ENCODE measurements at regions not wholly inside any gene's neighbourhood (a gene's known extent, or its start where the extent isn't known, plus 50 kb on each side); places are given as distances from the start of the nearest gene placed in this dataset.

- DNase-seq: no peak
- CTCF ChIA-PET: no interaction called here
- H3K4me1 Mint-ChIP-seq (ENCODE audit: low read depth, unreplicated experiment): no peaks in the 10 kb centered on the region
- peaks cover 11% of the 10 kb centered on the region for H3K27me3 Mint-ChIP-seq (ENCODE audit: unreplicated experiment)
- no peaks in the 10 kb centered on the region for H3K36me3 Mint-ChIP-seq (ENCODE audit: insufficient read depth, unreplicated experiment)
- intact Hi-C loops (cut with micrococcal nuclease; ENCODE audit: unreplicated experiment): no loop called here
- H3K27ac Mint-ChIP-seq (ENCODE audit: unreplicated experiment): no peak overlapping the region
- no peak for TF ChIP-seq CTCF (IDR thresholded peaks at IDR 0.05; ENCODE audit: unreplicated experiment)
- H3K4me3 Mint-ChIP-seq (ENCODE audit: low read depth, unreplicated experiment): no peak overlapping the region
- BruUV-seq (replicated peaks): no TSS peak
- no peaks in the 10 kb centered on the region for H3K9me3 Mint-ChIP-seq (ENCODE audit: low read depth, unreplicated experiment)
Observed at GRCh38 chr9:78541868-78542443, 245.0 kb downstream of the PSAT1 start.

- Mint-ChIP-seq H3K9me3 (ENCODE audit: low read depth, unreplicated experiment) (no peaks in the 10 kb centered on the region), H3K36me3 (ENCODE audit: insufficient read depth, unreplicated experiment) (no peaks in the 10 kb centered on the region), H3K27me3 (ENCODE audit: unreplicated experiment) (peaks cover 18% of the 10 kb centered on the region), H3K4me3 (ENCODE audit: low read depth, unreplicated experiment) (no peak overlapping the region), H3K4me1 (ENCODE audit: low read depth, unreplicated experiment) (no peaks in the 10 kb centered on the region), H3K27ac (ENCODE audit: unreplicated experiment) (no peak overlapping the region)
- DNase-seq: no peak
- no TSS peak for BruUV-seq (replicated peaks)
- CTCF ChIA-PET: interaction anchor here (0.7 kb wide), 1 partner anchor 53 kb away, joined by 3 read pairs; no protein-coding TSS in a partner anchor
- no peak for TF ChIP-seq CTCF (IDR thresholded peaks at IDR 0.05; ENCODE audit: unreplicated experiment)
- intact Hi-C loops (cut with micrococcal nuclease; ENCODE audit: unreplicated experiment): no loop called here
Observed at GRCh38 chr9:78542491-78543181, 245.7 kb downstream of the PSAT1 start.

GRCh38 chr9:78543353-78543752, 246.4 kb downstream of the PSAT1 start:
- H3K4me1 Mint-ChIP-seq (ENCODE audit: low read depth, unreplicated experiment): no peaks in the 10 kb centered on the region
- H3K4me3 Mint-ChIP-seq (ENCODE audit: low read depth, unreplicated experiment): no peak overlapping the region
- H3K27me3 Mint-ChIP-seq (ENCODE audit: unreplicated experiment): peaks cover 20% of the 10 kb centered on the region
- CTCF ChIA-PET: interaction anchor here (0.7 kb wide), 1 partner anchor 52 kb away, joined by 3 read pairs; no protein-coding TSS in a partner anchor
- no peaks in the 10 kb centered on the region for H3K9me3 Mint-ChIP-seq (ENCODE audit: low read depth, unreplicated experiment)
- BruUV-seq (replicated peaks): no TSS peak
- DNase-seq: no peak
- H3K36me3 Mint-ChIP-seq (ENCODE audit: insufficient read depth, unreplicated experiment): no peaks in the 10 kb centered on the region
- no peak overlapping the region for H3K27ac Mint-ChIP-seq (ENCODE audit: unreplicated experiment)
- TF ChIP-seq CTCF (IDR thresholded peaks at IDR 0.05; ENCODE audit: unreplicated experiment): no peak
- intact Hi-C loops (cut with micrococcal nuclease; ENCODE audit: unreplicated experiment): no loop called here

GRCh38 chr9:78544230-78544629, 247.3 kb downstream of the PSAT1 start:
- Mint-ChIP-seq H3K27me3 (ENCODE audit: unreplicated experiment) (peaks cover 20% of the 10 kb centered on the region), H3K4me1 (ENCODE audit: low read depth, unreplicated experiment) (no peaks in the 10 kb centered on the region), H3K9me3 (ENCODE audit: low read depth, unreplicated experiment) (no peaks in the 10 kb centered on the region), H3K36me3 (ENCODE audit: insufficient read depth, unreplicated experiment) (no peaks in the 10 kb centered on the region), H3K4me3 (ENCODE audit: low read depth, unreplicated experiment) (no peak overlapping the region), H3K27ac (ENCODE audit: unreplicated experiment) (no peak overlapping the region)
- CTCF ChIA-PET: no interaction called here
- intact Hi-C loops (cut with micrococcal nuclease; ENCODE audit: unreplicated experiment): no loop called here
- no peak for TF ChIP-seq CTCF (IDR thresholded peaks at IDR 0.05; ENCODE audit: unreplicated experiment)
- no peak for DNase-seq
- no TSS peak for BruUV-seq (replicated peaks)
